GM18870 (cell line): ENCODE measurements at regions not wholly inside any gene's neighbourhood (a gene's known extent, or its start where the extent isn't known, plus 50 kb on each side); places are given as distances from the start of the nearest gene placed in this dataset.
"Not testable (repeated sequence)": the region's sequence is repeated elsewhere in the genome, so short reads cannot be mapped to it uniquely, and the experiment has no call there.

Experiments
- ATAC-seq: cut with Tn5 transposase; IDR thresholded peaks from one replicate; pipeline ENCODE4 v1.9.1; 2021; ENCODE audit warnings: moderate library complexity; ENCODE audit not compliant: unreplicated experiment

DNA sequence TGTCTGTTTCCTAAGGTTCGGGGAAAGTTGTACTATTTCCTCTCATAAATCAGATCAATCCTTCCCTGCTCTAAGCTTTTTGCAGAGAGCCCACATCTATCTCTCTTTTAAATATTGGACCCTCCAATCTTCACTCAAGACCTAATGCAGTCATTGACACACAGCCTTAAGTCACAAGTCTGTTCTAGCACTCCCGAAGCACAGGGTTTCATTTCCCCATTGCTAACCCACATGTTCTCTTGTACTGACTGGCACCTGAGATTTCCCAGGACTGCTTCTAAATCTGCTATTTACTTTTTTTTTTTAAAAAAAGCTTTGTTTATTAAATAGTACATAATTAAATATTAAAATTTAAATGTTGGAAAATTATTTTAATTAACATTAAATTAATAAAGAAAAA lies 674.7 kb downstream of the TBC1D22A start:
- ATAC-seq, result no peak

DNA sequence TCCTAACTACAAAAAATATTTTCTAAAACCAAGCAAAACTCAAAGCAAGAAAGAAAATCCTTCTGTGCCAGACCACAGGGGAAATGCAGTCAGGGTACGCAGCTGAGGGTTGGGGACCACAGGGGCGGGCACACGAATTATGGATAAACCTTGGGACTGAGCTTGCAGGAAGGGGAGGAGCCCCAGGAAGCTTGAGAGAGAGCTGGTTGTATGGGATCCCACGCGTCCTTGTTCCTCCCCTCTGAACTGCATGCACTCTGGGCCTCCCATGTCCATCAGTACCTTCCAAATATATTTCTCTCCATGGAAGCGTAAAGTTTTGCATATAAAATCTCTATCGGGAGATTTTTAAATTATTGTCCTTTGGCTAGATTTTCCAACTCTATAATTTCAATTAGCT lies 673.4 kb downstream of the TBC1D22A start:
- ATAC-seq, result no peak

DNA sequence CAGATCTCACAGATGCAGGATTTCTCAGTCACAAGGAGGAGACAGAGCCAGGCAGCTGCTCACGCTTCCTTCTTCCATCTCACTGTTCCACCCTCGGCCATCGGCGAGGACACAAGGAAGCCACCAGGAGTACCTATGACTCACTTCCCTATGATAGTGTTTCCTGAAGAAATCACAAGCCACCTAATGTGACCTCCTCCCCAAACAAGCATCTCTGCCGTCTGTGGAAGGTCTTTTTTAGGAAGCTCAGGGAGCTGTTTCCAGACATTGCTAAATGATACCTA lies 672.7 kb downstream of the TBC1D22A start:
- ATAC-seq, result no peak

DNA sequence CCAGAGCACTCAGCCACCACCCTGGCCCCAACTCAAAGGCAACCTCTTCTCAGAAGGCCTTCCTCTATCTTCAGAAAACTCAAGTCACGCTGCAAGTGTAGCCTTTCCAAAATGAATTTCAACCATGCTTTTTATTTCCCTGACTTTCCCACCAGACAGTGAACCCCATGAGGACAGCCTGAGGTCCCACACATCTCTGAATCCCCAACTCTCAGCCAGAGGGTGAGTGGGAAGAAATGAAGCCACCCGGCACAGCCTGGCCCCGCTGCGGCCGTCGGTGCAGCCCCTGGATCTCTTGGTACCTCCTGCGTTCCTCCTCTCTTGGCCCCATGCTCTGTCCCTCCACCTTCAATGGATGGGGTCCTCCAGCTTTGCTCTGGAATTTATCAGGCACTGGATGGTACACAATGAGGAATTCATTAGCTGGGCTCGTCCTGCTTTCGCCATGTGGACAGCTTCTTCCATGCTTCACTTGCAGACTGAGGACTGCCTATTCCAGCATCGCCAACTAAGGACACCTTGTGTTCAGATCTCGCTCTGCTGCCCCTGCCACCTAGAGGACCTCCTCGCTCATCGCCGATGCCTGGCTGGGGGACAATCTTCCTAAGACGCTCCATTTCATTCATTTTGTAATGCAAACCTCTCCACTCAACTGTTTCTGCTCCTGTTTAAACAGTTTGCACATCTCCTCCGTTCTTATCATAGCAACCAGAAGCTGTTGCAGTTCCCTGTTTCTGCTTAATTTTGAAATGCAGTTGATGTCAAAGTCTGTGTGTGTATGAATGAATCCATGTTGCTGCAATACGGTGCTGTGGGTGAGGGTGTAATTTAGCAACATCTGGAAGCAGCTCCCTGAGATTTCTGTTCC lies 672.1 kb downstream of the TBC1D22A start:
- ATAC-seq, result no peak

DNA sequence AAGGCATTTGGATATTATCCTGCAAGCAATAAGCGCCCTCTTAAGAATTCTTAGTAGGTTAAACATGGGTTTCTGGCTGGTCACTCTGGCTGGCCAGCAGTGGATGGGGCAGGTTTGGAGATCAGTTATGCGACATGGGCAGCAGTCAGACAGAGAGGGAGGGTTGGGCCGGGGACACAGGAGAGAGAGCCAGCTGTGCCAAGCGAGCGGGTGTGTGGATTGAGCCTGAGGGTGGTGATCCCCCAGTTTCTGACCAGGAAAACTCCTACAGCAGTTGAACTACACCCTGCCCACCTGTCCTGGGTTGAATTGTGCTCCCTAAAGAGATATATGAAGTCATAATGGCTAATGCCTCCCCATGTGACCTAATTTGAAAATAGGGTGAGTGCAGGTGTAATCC lies 671.2 kb downstream of the TBC1D22A start:
- no peak for ATAC-seq

DNA sequence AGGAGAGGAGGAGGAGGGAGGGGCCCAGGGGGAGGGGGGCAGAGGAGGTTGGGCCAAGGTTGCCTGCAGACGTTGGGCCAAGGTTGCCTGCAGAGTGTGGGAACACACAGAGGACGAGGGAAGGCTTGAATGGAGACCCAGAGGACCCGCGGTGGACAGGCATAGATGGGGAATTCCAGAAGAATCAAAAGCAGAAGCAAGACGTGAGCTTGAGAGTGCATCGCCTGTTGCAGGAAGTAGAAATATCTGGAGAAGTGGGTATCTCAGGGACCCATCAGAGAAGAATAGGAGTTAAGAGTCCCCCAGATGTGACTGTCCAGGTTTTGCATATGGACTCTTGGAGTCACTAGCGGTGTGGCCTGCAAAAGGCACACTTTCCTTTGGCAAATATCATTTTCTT lies 670.2 kb downstream of the TBC1D22A start:
- ATAC-seq, result no peak

DNA sequence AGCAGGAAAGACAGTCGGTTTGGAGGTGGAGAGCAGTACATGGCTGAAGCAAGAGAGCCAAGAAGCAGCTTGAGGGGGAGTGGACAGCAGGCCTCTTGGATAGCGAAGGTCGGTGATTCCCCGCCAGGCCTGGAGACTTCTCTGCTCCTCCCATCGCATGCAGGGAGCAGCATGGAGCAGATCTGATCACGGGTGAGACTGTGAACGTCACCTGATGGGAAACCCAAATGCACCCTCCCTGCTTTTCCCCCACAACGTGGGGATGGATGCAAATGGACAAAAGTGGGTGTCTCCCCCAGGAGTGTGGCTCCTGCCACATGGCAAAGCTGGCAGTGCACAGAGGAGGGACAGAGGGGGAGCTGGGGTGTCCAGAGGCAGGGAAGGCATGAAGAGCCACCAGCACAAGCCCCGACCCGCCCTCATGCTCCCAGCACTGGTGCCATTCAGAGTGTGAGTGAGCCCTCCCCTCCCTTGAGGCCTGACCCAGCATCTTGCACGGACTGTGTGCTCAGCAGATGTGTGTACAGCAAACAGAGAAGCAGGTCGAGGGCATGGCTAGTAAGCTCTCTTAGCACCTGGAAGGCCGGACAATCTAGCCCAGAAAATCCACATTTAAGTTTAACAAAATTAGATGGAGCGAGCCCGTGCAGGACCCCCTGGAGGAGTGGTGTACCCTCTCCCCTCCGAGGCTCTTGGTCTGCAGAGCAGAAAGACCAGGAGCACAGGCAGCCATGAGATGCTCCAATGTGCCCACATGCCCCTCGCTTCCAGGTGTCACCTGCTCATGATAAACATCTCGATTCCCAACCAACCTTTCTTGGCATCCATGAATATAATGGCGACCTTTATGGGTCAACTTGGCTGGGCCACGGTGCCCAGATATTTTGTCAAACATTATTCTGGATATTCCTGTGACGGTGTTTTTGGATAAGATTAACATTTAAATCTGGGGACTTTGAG lies 661.7 kb downstream of the TBC1D22A start:
- no peak for ATAC-seq

DNA sequence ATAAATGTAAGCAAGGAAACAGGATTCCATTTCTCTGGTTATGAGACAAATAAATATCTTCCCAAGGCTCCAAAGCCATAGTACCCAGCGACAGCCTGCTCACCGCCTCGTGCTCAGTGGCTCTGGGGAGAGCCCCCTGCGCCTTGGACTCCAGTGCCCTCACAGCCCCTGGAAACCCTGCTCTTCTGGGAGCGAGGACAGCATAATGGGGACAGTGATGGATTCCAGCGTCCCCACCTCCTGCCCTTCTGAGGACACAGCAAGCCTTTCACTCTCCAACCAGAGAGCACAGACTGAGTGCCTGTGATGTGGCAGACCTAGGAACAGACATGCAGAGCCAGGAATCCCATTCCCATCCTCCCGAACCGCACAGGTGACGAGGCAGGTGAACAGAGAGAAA lies 660.8 kb downstream of the TBC1D22A start:
- no peak for ATAC-seq

DNA sequence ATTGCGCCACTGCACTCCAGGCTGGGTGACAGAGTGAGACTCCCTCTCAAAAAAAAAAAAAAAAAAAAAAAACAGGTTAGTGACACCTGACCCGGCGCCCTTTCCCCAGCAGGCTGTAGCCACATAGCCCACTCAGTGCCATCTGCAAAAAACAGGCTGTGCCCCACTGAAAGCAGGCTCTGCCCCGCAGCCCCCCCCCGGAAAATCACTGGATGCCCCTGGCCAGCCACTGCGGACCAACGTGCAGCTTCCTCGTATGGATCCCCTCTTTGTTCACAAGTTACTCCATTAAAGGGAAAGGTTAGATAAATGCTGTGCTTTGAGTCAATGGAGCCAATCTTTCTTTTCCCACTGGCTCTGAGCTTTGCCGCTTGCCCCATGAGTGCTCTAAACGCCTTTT lies 660.3 kb downstream of the TBC1D22A start:
- ATAC-seq, result no peak

DNA sequence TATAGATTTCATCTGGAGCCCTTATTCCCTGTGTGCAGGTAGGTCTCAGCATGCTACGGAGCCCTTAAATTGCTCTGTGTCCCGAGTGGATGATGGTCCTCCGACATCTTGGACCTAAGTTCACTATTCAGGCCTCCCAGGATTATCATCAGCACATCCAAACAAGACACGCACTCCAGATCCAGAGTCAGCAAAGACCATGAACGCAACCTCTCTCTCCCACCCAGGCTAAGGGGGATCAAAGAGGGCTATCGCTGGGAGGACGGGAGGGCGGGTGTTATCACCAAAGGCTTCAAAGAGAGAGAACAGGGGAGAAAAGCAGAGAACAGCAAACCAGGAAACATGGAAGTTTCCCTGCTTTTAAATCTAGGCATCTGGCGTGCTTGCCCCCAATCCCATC lies 659.4 kb downstream of the TBC1D22A start:
- ATAC-seq, result no peak

DNA sequence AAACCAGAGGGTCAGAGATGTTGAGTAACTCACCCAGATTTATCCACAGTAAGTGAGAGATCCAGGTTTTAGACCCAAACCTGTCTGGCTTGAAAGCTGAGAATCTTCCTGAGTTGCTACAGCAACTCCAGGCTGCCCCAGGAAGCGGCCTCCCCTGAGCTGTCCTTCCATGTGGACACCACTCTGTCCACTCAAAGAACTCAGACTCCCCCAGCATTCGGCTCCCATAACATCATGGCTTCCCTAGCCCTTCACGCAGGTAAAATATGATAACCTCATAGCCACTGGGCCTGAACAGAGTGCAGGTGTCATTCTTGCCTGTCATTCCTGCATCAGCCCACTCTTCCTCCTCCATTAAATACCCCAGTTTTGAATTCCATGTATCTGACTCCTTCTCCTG lies 657.8 kb downstream of the TBC1D22A start:
- no peak for ATAC-seq

DNA sequence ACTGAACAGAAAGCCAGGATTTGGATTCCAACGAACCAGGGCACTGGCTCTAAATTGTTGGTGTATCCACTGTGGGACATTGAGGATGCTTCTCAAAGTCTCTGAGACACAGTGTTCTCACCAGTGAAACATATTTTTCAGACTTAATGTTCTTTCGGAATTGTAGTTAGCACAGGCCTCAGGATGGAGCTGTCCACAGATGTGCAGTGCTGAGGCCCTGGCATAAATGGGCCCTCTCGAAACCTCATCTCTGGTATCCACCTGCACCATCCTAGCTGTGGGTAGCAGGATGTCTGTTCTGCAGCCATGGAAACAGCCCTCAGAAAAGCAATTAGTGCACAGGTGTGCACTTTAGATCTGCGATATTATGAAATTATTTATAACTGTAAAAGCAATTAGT lies 656.8 kb downstream of the TBC1D22A start:
- no peak for ATAC-seq

DNA sequence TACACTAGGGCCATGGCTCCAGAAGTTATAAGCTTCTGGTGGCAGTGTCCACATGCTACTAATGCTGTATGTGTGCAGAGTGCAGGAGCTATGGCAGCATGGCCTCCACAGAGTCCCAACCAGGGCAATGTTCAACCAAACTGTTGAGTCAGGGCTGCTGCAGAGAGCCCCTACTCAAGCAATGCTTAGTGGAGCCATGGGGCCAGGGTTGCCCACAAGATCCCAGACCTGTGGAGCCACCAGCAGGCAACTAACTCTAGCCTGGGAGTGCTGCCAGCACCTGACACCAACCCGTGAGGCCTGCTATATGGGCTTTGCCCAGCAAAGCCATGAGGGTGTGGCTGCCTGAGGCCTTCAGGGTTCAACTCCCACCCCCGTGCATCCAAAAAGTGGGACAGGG lies 655.2 kb downstream of the TBC1D22A start:
- ATAC-seq, result no peak

DNA sequence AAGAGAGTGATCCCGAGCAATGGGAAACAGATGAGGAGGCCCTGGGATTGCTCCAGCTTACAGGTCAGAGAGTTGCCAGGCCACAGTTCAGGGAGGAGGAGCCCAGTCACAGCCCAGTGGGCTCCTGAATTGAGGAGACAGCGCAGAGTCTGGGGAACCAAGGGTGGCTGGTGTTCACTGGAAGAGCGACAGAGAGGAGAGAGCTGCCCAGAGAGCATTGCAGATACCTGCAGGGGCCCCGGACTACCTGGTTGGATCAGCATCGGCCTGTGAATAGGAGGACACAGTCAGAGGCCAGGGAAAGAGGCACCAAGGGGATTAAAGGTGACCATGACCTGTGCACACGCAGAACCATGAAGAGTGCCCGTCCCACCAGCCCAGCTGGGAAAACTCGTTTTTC lies 648.6 kb downstream of the TBC1D22A start:
- ATAC-seq, result no peak

DNA sequence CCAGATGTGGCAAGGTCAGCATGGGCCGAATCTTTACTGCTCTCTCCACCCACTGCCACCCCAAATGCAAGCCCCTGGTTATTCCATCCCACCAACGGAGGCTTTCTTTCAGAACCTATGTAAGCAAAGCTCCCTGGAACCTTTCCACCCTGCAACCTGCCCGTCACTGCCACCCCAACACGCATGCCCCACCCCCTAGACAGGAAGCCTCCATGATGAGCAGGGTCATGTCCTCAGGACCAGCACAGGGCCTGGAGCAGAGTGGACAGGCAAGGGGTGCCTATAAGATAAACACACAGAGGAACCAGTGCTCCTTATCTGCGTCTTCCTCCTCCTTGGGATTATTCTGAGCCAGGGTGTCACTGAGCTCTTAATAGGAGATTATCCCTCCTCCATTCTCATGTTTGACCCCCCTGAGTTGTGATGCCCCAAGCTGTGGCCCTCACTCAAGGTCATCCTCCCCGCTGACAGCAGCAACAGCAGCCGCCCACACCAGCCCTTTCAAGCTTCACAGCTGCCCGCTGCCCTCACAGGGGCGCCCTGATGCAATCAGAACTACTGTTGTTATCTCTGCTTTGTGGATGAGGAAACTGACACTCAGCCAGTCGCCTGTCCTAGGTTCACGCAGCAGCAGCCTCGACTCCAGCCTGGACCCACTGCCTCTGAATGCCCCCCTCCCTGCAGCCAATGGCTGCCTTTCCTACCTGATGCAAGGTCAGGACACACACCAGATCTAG lies 647.3 kb downstream of the TBC1D22A start:
- ATAC-seq, result no peak

DNA sequence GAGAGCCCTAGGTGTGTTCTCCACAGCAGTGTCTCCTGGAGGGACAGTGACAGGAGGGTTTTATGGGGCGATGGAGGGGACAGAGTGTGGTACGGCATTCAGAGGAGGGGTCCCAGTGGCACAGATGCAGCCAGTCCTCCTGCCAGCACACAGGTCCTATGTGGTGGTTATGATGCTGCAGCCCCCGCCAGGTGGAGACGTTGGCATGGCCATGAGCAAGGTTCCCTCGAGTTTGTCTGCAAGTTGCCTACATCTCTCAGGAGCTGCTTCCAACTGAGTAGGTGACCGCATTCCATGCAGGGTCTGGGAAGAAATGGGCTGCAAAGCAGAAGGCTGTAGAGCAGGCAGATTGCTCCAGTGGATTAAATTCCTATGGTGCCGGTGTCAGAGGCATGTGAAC lies 646.0 kb downstream of the TBC1D22A start:
- ATAC-seq, result no peak

DNA sequence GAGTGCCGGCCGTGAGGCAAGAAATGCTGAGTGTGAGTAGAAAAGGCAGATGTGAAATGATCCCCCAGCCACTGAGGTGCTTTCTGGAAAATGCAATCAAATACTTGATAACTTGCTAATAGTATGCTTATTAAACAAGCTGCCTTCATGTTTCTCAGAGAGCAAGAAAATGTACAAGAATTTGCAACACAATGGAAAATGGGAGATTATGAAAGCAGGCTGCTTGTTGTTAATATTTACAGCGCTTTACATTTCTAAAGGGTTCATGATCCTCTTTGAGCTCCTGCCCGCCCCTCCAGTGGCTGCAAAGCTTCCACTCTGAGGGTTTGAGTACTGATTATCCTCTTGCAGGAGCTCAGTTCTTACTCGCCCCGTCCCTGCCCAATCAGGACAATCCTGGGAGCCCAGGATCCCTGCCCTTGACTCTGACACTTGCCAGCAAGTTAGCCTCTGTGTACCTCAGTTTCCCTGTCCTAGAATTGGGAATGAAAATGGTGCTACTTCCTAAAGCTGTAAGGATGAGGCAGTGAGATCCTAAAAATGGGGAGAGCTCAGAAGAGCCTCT lies 645.1 kb downstream of the TBC1D22A start:
- ATAC-seq, result no peak

DNA sequence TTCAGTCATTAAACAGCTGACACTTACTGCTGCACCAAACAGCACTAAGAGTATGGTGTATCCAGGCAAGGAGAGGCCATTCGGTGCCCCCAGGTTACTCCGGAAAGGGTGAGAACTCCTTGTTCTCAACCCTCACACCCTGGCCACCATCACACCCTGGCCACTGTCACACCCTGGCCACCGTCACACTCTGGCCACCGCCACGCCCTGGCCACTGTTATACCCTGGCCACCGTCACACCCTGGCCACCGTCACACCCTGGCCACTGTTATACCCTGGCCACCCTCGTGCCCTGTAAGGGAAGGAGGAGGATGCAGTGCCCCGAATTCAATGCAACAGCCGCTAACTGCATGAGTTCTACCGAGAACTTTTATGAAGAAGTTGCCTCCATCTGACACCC lies 644.4 kb downstream of the TBC1D22A start:
- no peak for ATAC-seq

DNA sequence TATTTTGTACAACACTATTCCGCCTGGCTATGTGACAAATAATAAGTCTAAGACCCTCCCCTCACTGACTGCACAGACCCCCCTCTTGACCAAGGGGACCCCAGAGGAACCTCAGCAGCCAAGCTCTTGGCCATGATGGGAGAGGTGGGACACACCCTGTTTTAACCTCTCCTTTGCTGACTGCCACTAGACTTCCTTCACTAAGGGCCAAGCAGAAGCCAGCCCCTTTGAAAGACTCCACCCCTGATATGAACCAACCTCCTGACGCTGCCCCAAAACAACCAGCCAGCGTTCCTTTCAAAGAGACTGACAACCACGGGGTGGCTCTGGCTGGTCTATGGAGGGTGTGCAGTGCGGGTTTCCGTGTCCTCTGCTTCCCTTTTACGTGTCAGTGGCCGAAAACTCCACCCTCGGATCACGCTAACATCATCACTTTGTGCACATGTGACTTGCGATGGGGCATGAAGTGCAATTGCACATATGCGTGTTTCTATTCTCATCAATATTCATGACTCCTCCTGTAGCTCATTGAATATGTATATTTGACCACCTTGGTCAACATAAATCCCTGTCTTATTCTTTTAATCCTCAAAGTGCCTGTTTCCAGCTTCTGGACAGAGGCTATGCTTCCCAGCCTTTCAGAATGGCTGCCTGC lies 643.9 kb downstream of the TBC1D22A start:
- no peak for ATAC-seq

DNA sequence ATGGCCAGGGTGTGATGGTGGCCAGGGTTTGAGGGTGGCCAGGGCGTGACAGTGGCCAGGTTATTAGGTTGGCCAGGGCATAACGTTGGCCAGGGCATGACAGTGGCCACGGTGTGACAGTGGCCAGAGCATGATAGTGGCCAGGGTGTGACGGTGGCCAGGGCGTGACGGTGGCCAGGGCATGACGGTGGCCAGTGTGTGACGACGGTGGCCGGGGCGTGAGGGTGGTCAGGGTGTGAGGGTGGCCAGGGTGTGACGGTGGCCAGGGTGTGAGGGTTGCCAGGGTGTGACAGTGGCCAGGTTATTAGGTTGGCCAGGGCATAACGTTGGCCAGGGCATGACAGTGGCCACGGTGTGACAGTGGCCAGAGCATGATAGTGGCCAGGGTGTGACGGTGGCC lies 642.8 kb downstream of the TBC1D22A start:
- not testable (repeated sequence) for ATAC-seq
